Cardiac muscle cell (in vitro differentiated cells and primary cell): ENCODE measurements at regions not wholly inside any gene's neighbourhood (a gene's known extent, or its start where the extent isn't known, plus 50 kb on each side); places are given as distances from the start of the nearest gene placed in this dataset.

ENCODE experiments used
- DNase-seq, 2 donors: peaks; one replicate each; pipeline versions ENCODE4 v3.0.0 to v3.0.0-alpha.2; 2010 to 2017; ENCODE audit warnings: low read depth in 1 of 2, low spot score in 1 of 2
- H3K27ac ChIP-seq: fragments of 200-600 bp; sonication (generic); 2 replicates; pipeline ENCODE4 v1.5.1; 2016
- H3K27me3 ChIP-seq: fragments of 200-600 bp; sonication (generic); 2 replicates; pipeline ENCODE4 v1.6.0; 2016; ENCODE audit warnings: control low read depth
- H3K36me3 ChIP-seq: fragments of 200-600 bp; sonication (generic); 2 replicates; pipeline ENCODE4 v1.5.1; 2016; ENCODE audit warnings: control low read depth
- H3K4me1 ChIP-seq: fragments of 200-600 bp; sonication (generic); 2 replicates; pipeline ENCODE4 v1.8.1; 2017; ENCODE audit warnings: low read depth, mild to moderate bottlenecking, mixed run types
- H3K4me3 ChIP-seq: fragments of 200-600 bp; sonication (generic); 2 replicates; pipeline ENCODE4 v1.5.1; 2016; ENCODE audit warnings: mild to moderate bottlenecking
- H3K9me3 ChIP-seq: fragments of 200-600 bp; sonication (generic); 2 replicates; pipeline ENCODE4 v1.5.1; 2017; ENCODE audit warnings: low read depth, mild to moderate bottlenecking, control low read depth
- CTCF ChIP-seq: IDR thresholded peaks from 2 replicates; pipeline ENCODE4 v1.5.1; 2012; ENCODE audit warnings: low read depth, mild to moderate bottlenecking, low read length

GRCh38 chr3:147864754-147865354 lies 455.7 kb downstream of the ZIC1 start:
- no peaks in the 10 kb centered on the region for H3K36me3 ChIP-seq
- TF ChIP-seq CTCF, result no peak
- H3K9me3 ChIP-seq, result no peaks in the 10 kb centered on the region
- no peaks in the 10 kb centered on the region for H3K27me3 ChIP-seq
- H3K27ac ChIP-seq, result no peak overlapping the region
- H3K4me3 ChIP-seq, result no peak overlapping the region
- no peak for DNase-seq
- H3K4me1 ChIP-seq, result no peaks in the 10 kb centered on the region

GRCh38 chr3:147866561-147866960 lies 457.4 kb downstream of the ZIC1 start:
- H3K4me1 ChIP-seq, result no peaks in the 10 kb centered on the region
- no peak overlapping the region for H3K27ac ChIP-seq
- H3K4me3 ChIP-seq, result no peak overlapping the region
- no peaks in the 10 kb centered on the region for H3K27me3 ChIP-seq
- no peak for TF ChIP-seq CTCF
- H3K36me3 ChIP-seq, result no peaks in the 10 kb centered on the region
- H3K9me3 ChIP-seq, result no peaks in the 10 kb centered on the region
- no peak for DNase-seq

GRCh38 chr3:147872568-147872967 lies 463.4 kb downstream of the ZIC1 start:
- no peaks in the 10 kb centered on the region for H3K9me3 ChIP-seq
- no peak for TF ChIP-seq CTCF
- no peak for DNase-seq
- H3K4me1 ChIP-seq, result no peaks in the 10 kb centered on the region
- no peak overlapping the region for H3K4me3 ChIP-seq
- no peak overlapping the region for H3K27ac ChIP-seq
- H3K27me3 ChIP-seq, result no peaks in the 10 kb centered on the region
- no peaks in the 10 kb centered on the region for H3K36me3 ChIP-seq

GRCh38 chr3:147875498-147875897 lies 466.3 kb downstream of the ZIC1 start:
- Histone ChIP-seq H3K4me3 (no peak overlapping the region), H3K27me3 (no peaks in the 10 kb centered on the region), H3K27ac (no peak overlapping the region), H3K36me3 (no peaks in the 10 kb centered on the region), H3K4me1 (no peaks in the 10 kb centered on the region), H3K9me3 (no peaks in the 10 kb centered on the region)
- DNase-seq, result no peak
- no peak for TF ChIP-seq CTCF

- Histone ChIP-seq H3K36me3 (no peaks in the 10 kb centered on the region), H3K4me3 (no peak overlapping the region)
- no peak for DNase-seq
Measured at GRCh38 chr3:147881933-147882332, 472.8 kb downstream of the ZIC1 start.

More at GRCh38 chr3:147881933-147882332, 472.8 kb downstream of the ZIC1 start:
- TF ChIP-seq CTCF, result no peak
- H3K27me3 ChIP-seq, result no peaks in the 10 kb centered on the region
- H3K4me1 ChIP-seq, result peaks cover 4% of the 10 kb centered on the region
- H3K27ac ChIP-seq, result no peak overlapping the region
- H3K9me3 ChIP-seq, result no peaks in the 10 kb centered on the region
